ENCODE measurements at regions not wholly inside any gene's neighbourhood (a gene's known extent, or its start where the extent isn't known, plus 50 kb on each side); places are given as distances from the start of the nearest gene placed in this dataset.
A peak's percentile ranks its signal among the peaks of the same experiment; 100 is the strongest.

GRCh38 chr6:167683028-167683862, 143.5 kb upstream of the AFDN start (continued):
- TF ChIP-seq, protein P1, sequence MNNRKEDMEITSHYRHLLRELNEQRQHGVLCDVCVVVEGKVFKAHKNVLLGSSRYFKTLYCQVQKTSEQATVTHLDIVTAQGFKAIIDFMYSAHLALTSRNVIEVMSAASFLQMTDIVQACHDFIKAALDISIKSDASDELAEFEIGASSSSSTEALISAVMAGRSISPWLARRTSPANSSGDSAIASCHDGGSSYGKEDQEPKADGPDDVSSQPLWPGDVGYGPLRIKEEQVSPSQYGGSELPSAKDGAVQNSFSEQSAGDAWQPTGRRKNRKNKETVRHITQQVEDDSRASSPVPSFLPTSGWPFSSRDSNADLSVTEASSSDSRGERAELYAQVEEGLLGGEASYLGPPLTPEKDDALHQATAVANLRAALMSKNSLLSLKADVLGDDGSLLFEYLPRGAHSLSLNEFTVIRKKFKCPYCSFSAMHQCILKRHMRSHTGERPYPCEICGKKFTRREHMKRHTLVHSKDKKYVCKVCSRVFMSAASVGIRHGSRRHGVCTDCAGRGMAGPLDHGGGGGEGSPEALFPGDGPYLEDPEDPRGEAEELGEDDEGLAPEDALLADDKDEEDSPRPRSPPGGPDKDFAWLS (CRISPR knock-in tag; IDR thresholded peaks at IDR 0.05; ENCODE audit: borderline replicate concordance): peak; percentile 98
- TF ChIP-seq ATAD3A (CRISPR knock-in tag; IDR thresholded peaks at IDR 0.05) (no peak), SATB2 (CRISPR knock-in tag; IDR thresholded peaks at IDR 0.05) (no peak; the same call in 1 of the 2 replicates), ZNF883 (CRISPR knock-in tag; IDR thresholded peaks at IDR 0.05; ENCODE audit: not compliant biosample characterization) (peak; percentile 47), FOXA1 (IDR thresholded peaks at IDR 0.05) (no peak), FOXA1 (CRISPR knock-in tag; IDR thresholded peaks at IDR 0.05) (peak; percentile 94), RAD21 (CRISPR knock-in tag; IDR thresholded peaks at IDR 0.05) (peak; percentile 70; the same call in 1 of the 2 replicates), SRSF4 (IDR thresholded peaks at IDR 0.05; ENCODE audit: low read depth, low read length, poor library complexity, severe bottlenecking) (no peak), ATRX (CRISPR knock-in tag; IDR thresholded peaks at IDR 0.05; ENCODE audit: borderline replicate concordance) (no peak), CREBL2 (CRISPR knock-in tag; IDR thresholded peaks at IDR 0.05; ENCODE audit: borderline replicate concordance) (no peak; the same call in 1 of the 2 replicates), ZFP1 (CRISPR knock-in tag; IDR thresholded peaks at IDR 0.05) (peak; percentile 77; the same call in 1 of the 2 replicates), ZNF563 (CRISPR knock-in tag; IDR thresholded peaks at IDR 0.05) (peak; percentile 89; the same call in 1 of the 2 replicates), PHB2 (IDR thresholded peaks at IDR 0.05; ENCODE audit: partially characterized antibody) (no peak), NONO (IDR thresholded peaks at IDR 0.05) (no peak), NONO (CRISPR knock-in tag; conservative IDR thresholded peaks at IDR 0.05) (peak; percentile 93; the same call in 1 of the 2 replicates), NFE2L1 (CRISPR knock-in tag; IDR thresholded peaks at IDR 0.05; ENCODE audit: borderline replicate concordance) (peak; percentile 90; the same call in 1 of the 2 replicates), RBAK (CRISPR knock-in tag; IDR thresholded peaks at IDR 0.05) (peak; percentile 83), XRCC5 (optimal IDR thresholded peaks at IDR 0.05; ENCODE audit: low read length) (peak; percentile 97), E2F1 (CRISPR knock-in tag; IDR thresholded peaks at IDR 0.05) (no peak), KLF6 (CRISPR knock-in tag; IDR thresholded peaks at IDR 0.05) (peak; percentile 89), CREB1 (IDR thresholded peaks at IDR 0.05) (peak; percentile 58; the same call in 1 of the 2 replicates), CREB1 (CRISPR knock-in tag; IDR thresholded peaks at IDR 0.05) (peak; percentile 88), ZNF30 (CRISPR knock-in tag; IDR thresholded peaks at IDR 0.05) (no peak)
- TF ChIP-seq, protein P2, sequence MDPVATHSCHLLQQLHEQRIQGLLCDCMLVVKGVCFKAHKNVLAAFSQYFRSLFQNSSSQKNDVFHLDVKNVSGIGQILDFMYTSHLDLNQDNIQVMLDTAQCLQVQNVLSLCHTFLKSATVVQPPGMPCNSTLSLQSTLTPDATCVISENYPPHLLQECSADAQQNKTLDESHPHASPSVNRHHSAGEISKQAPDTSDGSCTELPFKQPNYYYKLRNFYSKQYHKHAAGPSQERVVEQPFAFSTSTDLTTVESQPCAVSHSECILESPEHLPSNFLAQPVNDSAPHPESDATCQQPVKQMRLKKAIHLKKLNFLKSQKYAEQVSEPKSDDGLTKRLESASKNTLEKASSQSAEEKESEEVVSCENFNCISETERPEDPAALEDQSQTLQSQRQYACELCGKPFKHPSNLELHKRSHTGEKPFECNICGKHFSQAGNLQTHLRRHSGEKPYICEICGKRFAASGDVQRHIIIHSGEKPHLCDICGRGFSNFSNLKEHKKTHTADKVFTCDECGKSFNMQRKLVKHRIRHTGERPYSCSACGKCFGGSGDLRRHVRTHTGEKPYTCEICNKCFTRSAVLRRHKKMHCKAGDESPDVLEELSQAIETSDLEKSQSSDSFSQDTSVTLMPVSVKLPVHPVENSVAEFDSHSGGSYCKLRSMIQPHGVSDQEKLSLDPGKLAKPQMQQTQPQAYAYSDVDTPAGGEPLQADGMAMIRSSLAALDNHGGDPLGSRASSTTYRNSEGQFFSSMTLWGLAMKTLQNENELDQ (CRISPR knock-in tag; IDR thresholded peaks at IDR 0.05; ENCODE audit: borderline replicate concordance): 0 out of 2 replicates have a peak, but pooled peaks have one; percentile 44
